H9 (cell line): ENCODE measurements at regions not wholly inside any gene's neighbourhood (a gene's known extent, or its start where the extent isn't known, plus 50 kb on each side); places are given as distances from the start of the nearest gene placed in this dataset.

ENCODE experiments used
- DNase-seq: peaks from one replicate; pipeline ENCODE4 v3.0.0-alpha.2; 2017
- H2AFZ ChIP-seq: one replicate; pipeline ENCODE4 v1.6.1; 2013; ENCODE audit warnings: mild to moderate bottlenecking, low read length, control low read depth, moderate library complexity
- H2AK5ac ChIP-seq: 2 replicates; pipeline ENCODE4 v1.6.1; 2013; ENCODE audit warnings: low read length, control low read depth, mixed read lengths; ENCODE audit not compliant: insufficient read length
- H2BK120ac ChIP-seq: one replicate; pipeline ENCODE4 v1.6.1; 2013; ENCODE audit warnings: low read depth, mild to moderate bottlenecking, low read length, control low read depth, inconsistent platforms; ENCODE audit not compliant: poor library complexity, severe bottlenecking
- H2BK12ac ChIP-seq: 2 replicates; pipeline ENCODE4 v1.6.1; 2013; ENCODE audit warnings: low read length, control low read depth, mixed read lengths, low read depth; ENCODE audit not compliant: insufficient read length
- H2BK15ac ChIP-seq: 2 replicates; pipeline ENCODE4 v1.6.1; 2013; ENCODE audit warnings: low read depth, low read length, control low read depth
- H2BK20ac ChIP-seq: one replicate; pipeline ENCODE4 v1.6.1; 2013; ENCODE audit warnings: low read depth, mild to moderate bottlenecking, low read length, control low read depth, inconsistent platforms; ENCODE audit not compliant: poor library complexity, severe bottlenecking
- H2BK5ac ChIP-seq: 2 replicates; pipeline ENCODE4 v1.6.1; 2013; ENCODE audit warnings: low read length, control low read depth, mixed read lengths; ENCODE audit not compliant: insufficient read length
- H3K14ac ChIP-seq: 2 replicates; pipeline ENCODE4 v1.6.1; 2013; ENCODE audit warnings: low read length, control low read depth; ENCODE audit not compliant: insufficient read depth
- H3K18ac ChIP-seq: 2 replicates; pipeline ENCODE4 v1.6.1; 2013; ENCODE audit warnings: low read depth, mild to moderate bottlenecking, mixed read lengths, low read length, control low read depth; ENCODE audit not compliant: insufficient read length
- H3K23ac ChIP-seq: 2 replicates; pipeline ENCODE4 v1.6.1; 2013; ENCODE audit warnings: low read length, control low read depth, mixed read lengths, low read depth; ENCODE audit not compliant: insufficient read length
- H3K23me2 ChIP-seq: 2 replicates; pipeline ENCODE4 v1.6.1; 2013; ENCODE audit warnings: low read depth, mild to moderate bottlenecking, mixed read lengths, low read length, control low read depth; ENCODE audit not compliant: insufficient read length, poor library complexity, severe bottlenecking
- H3K27ac ChIP-seq: 2 replicates; pipeline ENCODE4 v1.5.1; 2013; ENCODE audit warnings: low read length, control low read depth, mixed read lengths, low read depth; ENCODE audit not compliant: insufficient read length
- H3K27me3 ChIP-seq: 2 replicates; pipeline ENCODE4 v1.6.1; 2013; ENCODE audit warnings: low read length, control low read depth, inconsistent platforms; ENCODE audit not compliant: insufficient read depth
- H3K4ac ChIP-seq: 2 replicates; pipeline ENCODE4 v1.6.1; 2013; ENCODE audit warnings: low read depth, mild to moderate bottlenecking, control low read depth, inconsistent platforms, low read length, moderate library complexity
- H3K4me1 ChIP-seq: 2 replicates; pipeline ENCODE4 v1.6.1; 2013; ENCODE audit warnings: low read length, control low read depth, inconsistent platforms; ENCODE audit not compliant: insufficient read depth
- H3K4me2 ChIP-seq: 2 replicates; pipeline ENCODE4 v1.6.1; 2013; ENCODE audit warnings: low read length, control low read depth, mixed read lengths; ENCODE audit not compliant: insufficient read length, insufficient read depth
- H3K56ac ChIP-seq: 2 replicates; pipeline ENCODE4 v1.6.1; 2013; ENCODE audit warnings: low read depth, mild to moderate bottlenecking, mixed read lengths, low read length, control low read depth; ENCODE audit not compliant: insufficient read length
- H3K79me1 ChIP-seq: 2 replicates; pipeline ENCODE4 v1.6.1; 2013; ENCODE audit warnings: low read depth, mild to moderate bottlenecking, moderate library complexity, low read length, control low read depth, inconsistent platforms; ENCODE audit not compliant: insufficient read depth, poor library complexity, severe bottlenecking
- H3K79me2 ChIP-seq: 2 replicates; pipeline ENCODE4 v1.6.1; 2013; ENCODE audit warnings: low read length, control low read depth, inconsistent platforms; ENCODE audit not compliant: insufficient read depth
- H3K9ac ChIP-seq: 2 replicates; pipeline ENCODE4 v1.6.1; 2013; ENCODE audit warnings: low read length, control low read depth, mixed read lengths; ENCODE audit not compliant: insufficient read length; ENCODE audit errors: extremely low read depth
- H3K9me3 ChIP-seq: one replicate; pipeline ENCODE4 v1.6.1; 2013; ENCODE audit warnings: low read depth, low read length, inconsistent platforms; ENCODE audit not compliant: control insufficient read depth
- H3T11ph ChIP-seq: one replicate; pipeline ENCODE4 v1.6.1; 2013; ENCODE audit warnings: mild to moderate bottlenecking, low read length, control low read depth, inconsistent platforms
- H4K20me1 ChIP-seq: one replicate; pipeline ENCODE4 v1.6.1; 2013; ENCODE audit not compliant: control insufficient read depth, insufficient read length, insufficient read depth
- H4K5ac ChIP-seq: 2 replicates; pipeline ENCODE4 v1.6.1; 2013; ENCODE audit warnings: low read depth, mild to moderate bottlenecking, mixed read lengths, low read length, control low read depth; ENCODE audit not compliant: insufficient read length
- H4K8ac ChIP-seq: replicated peaks from 2 replicates; pipeline ENCODE4 v1.6.1; 2013; ENCODE audit warnings: low read length, control low read depth, mixed read lengths, low read depth; ENCODE audit not compliant: insufficient read length
- H4K91ac ChIP-seq: 2 replicates; pipeline ENCODE4 v1.6.1; 2013; ENCODE audit warnings: low read depth, mild to moderate bottlenecking, moderate library complexity, mixed read lengths, low read length, control low read depth; ENCODE audit not compliant: insufficient read length
- H3K27ac Mint-ChIP-seq, 3 experiments: 2 replicates in 2 of 3; 3 replicates in 1 of 3; pipeline ENCODE4 v1.8.0; 2020 to 2021; ENCODE audit warnings: mixed read lengths in 3 of 3, mild to moderate bottlenecking in 1 of 3, moderate library complexity in 1 of 3
- H3K27me3 Mint-ChIP-seq: 2 replicates; pipeline ENCODE4 v1.8.0; 2021; ENCODE audit warnings: low read depth, mild to moderate bottlenecking, moderate library complexity, mixed read lengths
- H3K36me3 Mint-ChIP-seq, 3 experiments: 2 replicates in 2 of 3; 3 replicates in 1 of 3; pipeline ENCODE4 v1.8.0; 2020 to 2021; ENCODE audit warnings: low read depth in 3 of 3, mixed read lengths in 3 of 3; ENCODE audit not compliant: insufficient read depth in 1 of 3
- H3K4me1 Mint-ChIP-seq, 2 experiments: 2 replicates each; pipeline ENCODE4 v1.8.0; 2020; ENCODE audit warnings: mixed read lengths in 2 of 2
- H3K4me3 Mint-ChIP-seq, 2 experiments: 2 replicates in 1 of 2; 3 replicates in 1 of 2; pipeline ENCODE4 v1.8.0; 2020 to 2021; ENCODE audit warnings: mild to moderate bottlenecking in 2 of 2, mixed read lengths in 2 of 2, moderate library complexity in 1 of 2
- H3K9me3 Mint-ChIP-seq, 2 experiments: 2 replicates in 1 of 2; 3 replicates in 1 of 2; pipeline ENCODE4 v1.8.0; 2020; ENCODE audit warnings: mild to moderate bottlenecking in 2 of 2, mixed read lengths in 2 of 2, moderate library complexity in 1 of 2
- CTCF ChIP-seq: fragments of 200-600 bp; sonication (generic); conservative IDR thresholded peaks from 3 replicates; pipeline ENCODE4 v1.8.0; 2021; ENCODE audit warnings: antibody characterized with exemption, mild to moderate bottlenecking
- WGBS: extraction: QIAGEN DNeasy Blood & Tissue Kit; methylation state at CpG from one replicate; pipeline ENCODE4 v1.1.7; 2013; ENCODE audit warnings: missing lambda C conversion rate, low lambda C conversion rate, mixed read lengths; ENCODE audit not compliant: insufficient read length; ENCODE audit errors: extremely low coverage; 5-methylcytosine and 5-hydroxymethylcytosine counted together

GRCh38 chr10:98332623-98333269 is 64.8 kb upstream of the LOXL4 start:
- Mint-ChIP-seq H3K4me3 (no peak overlapping the region), H3K27ac (no peak overlapping the region)
- no peak overlapping the region for H3K9ac ChIP-seq

More at GRCh38 chr10:98332623-98333269, 64.8 kb upstream of the LOXL4 start:
- no peak overlapping the region for H2AK5ac ChIP-seq
- no peak overlapping the region for H2BK20ac ChIP-seq
- no peak overlapping the region for H3K4ac ChIP-seq
- no peaks in the 10 kb centered on the region for H3K79me2 ChIP-seq
- no peaks in the 10 kb centered on the region for H3K9me3 ChIP-seq
- H3K18ac ChIP-seq: no peak overlapping the region
- H3K4me2 ChIP-seq: no peak overlapping the region
- no peak overlapping the region for H4K8ac ChIP-seq
- no peak for TF ChIP-seq CTCF
- no peaks in the 10 kb centered on the region for H3K23me2 ChIP-seq
- H3K4me1 ChIP-seq: no peaks in the 10 kb centered on the region
- H4K20me1 ChIP-seq: no peaks in the 10 kb centered on the region
- H2AFZ ChIP-seq: no peak overlapping the region
- H3K27me3 ChIP-seq: no peaks in the 10 kb centered on the region
- H3K79me1 ChIP-seq: no peaks in the 10 kb centered on the region
- H3K9me3 Mint-ChIP-seq: peaks cover 0 to 6% of the 10 kb centered on the region in 2 experiments; a peak in 2 of 5 replicates
- no peak overlapping the region for H4K91ac ChIP-seq
- H3K27ac ChIP-seq: no peak overlapping the region
- no peak overlapping the region for H4K5ac ChIP-seq
- no peaks in the 10 kb centered on the region; the same call in 1 of the 2 replicates for H3K27me3 Mint-ChIP-seq
- DNase-seq: no peak
- no peak overlapping the region for H2BK120ac ChIP-seq
- H2BK12ac ChIP-seq: no peak overlapping the region
- no peak overlapping the region for H2BK5ac ChIP-seq
- no peak overlapping the region for H3K23ac ChIP-seq
- no peak overlapping the region for H3K14ac ChIP-seq
- no peak overlapping the region for H3K56ac ChIP-seq
- H3K36me3 Mint-ChIP-seq: 0 out of 7 replicates have a peak, but pooled peaks cover 0 to 6% (median 0%) of the 10 kb centered on the region in 3 experiments
- peaks cover 6 to 7% of the 10 kb centered on the region in 2 experiments for H3K4me1 Mint-ChIP-seq
- WGBS: no CpG with 5 or more reads among the region's 8 CpGs
- no peak overlapping the region for H2BK15ac ChIP-seq
- no peak overlapping the region for H3T11ph ChIP-seq
